GM18861 (cell line): ENCODE measurements at regions not wholly inside any gene's neighbourhood (a gene's known extent, or its start where the extent isn't known, plus 50 kb on each side); places are given as distances from the start of the nearest gene placed in this dataset.

Experiments
- ATAC-seq: cut with Tn5 transposase; IDR thresholded peaks from one replicate; pipeline ENCODE4 v1.9.1; 2021; ENCODE audit not compliant: unreplicated experiment

GRCh38 chr18:56382541-56382940 lies 255.9 kb downstream of the TXNL1 start:
- ATAC-seq = no peak

GRCh38 chr18:56381196-56381595 lies 257.2 kb downstream of the TXNL1 start:
- ATAC-seq = no peak

- ATAC-seq = no peak
These were observed 257.7 kb downstream of the TXNL1 start for GRCh38 chr18:56380685-56381084.

GRCh38 chr18:56379256-56379655 lies 259.1 kb downstream of the TXNL1 start:
- no peak for ATAC-seq

- ATAC-seq = no peak
These were observed 261.2 kb downstream of the TXNL1 start for GRCh38 chr18:56377231-56377630.

GRCh38 chr18:56374007-56374655 lies 264.3 kb downstream of the TXNL1 start:
- no peak for ATAC-seq

- no peak for ATAC-seq
These were observed 264.8 kb downstream of the TXNL1 start for GRCh38 chr18:56373601-56374000.

GRCh38 chr18:56368066-56368465 lies 270.3 kb downstream of the TXNL1 start:
- ATAC-seq = no peak

- no peak for ATAC-seq
These were observed 279.6 kb downstream of the TXNL1 start for GRCh38 chr18:56358608-56359280.

- no peak for ATAC-seq
These were observed 284.6 kb downstream of the TXNL1 start for GRCh38 chr18:56353663-56354260.

GRCh38 chr18:56351911-56352500 lies 286.4 kb downstream of the TXNL1 start:
- no peak for ATAC-seq

- ATAC-seq = no peak
These were observed 300.9 kb downstream of the TXNL1 start for GRCh38 chr18:56337507-56337906.

- no peak for ATAC-seq
These were observed 304.6 kb downstream of the TXNL1 start for GRCh38 chr18:56333839-56334238.

GRCh38 chr18:56333146-56333545 lies 305.2 kb downstream of the TXNL1 start:
- ATAC-seq = no peak

GRCh38 chr18:56332371-56332770 lies 306.0 kb downstream of the TXNL1 start:
- no peak for ATAC-seq

- no peak for ATAC-seq
These were observed 307.9 kb downstream of the TXNL1 start for GRCh38 chr18:56330366-56331110.

- no peak for ATAC-seq
These were observed 308.9 kb downstream of the TXNL1 start for GRCh38 chr18:56329536-56329935.

GRCh38 chr18:56327191-56327885 lies 311.1 kb downstream of the TXNL1 start:
- ATAC-seq = no peak

GRCh38 chr18:56326336-56327072 lies 311.9 kb downstream of the TXNL1 start:
- ATAC-seq = no peak

- ATAC-seq = no peak
These were observed 314.7 kb downstream of the TXNL1 start for GRCh38 chr18:56323673-56324072.
